KMS-11 (cell line): ENCODE measurements at regions not wholly inside any gene's neighbourhood (a gene's known extent, or its start where the extent isn't known, plus 50 kb on each side); places are given as distances from the start of the nearest gene placed in this dataset.

Source experiments
- H2AFZ ChIP-seq: fragments of 200-600 bp; sonication (generic); 2 replicates; pipeline ENCODE4 v1.6.1; 2016; ENCODE audit warnings: antibody characterized with exemption, mixed run types, low read depth
- H3K27ac ChIP-seq: fragments of 200-600 bp; sonication (generic); 2 replicates; pipeline ENCODE4 v1.6.1; 2016; ENCODE audit warnings: mild to moderate bottlenecking, mixed run types
- H3K27me3 ChIP-seq: fragments of 200-600 bp; sonication (generic); 2 replicates; pipeline ENCODE4 v1.6.1; 2017; ENCODE audit warnings: mild to moderate bottlenecking, low read depth, mixed run types, moderate library complexity; ENCODE audit not compliant: insufficient read depth
- H3K36me3 ChIP-seq: fragments of 200-600 bp; sonication (generic); 2 replicates; pipeline ENCODE4 v1.6.1; 2017; ENCODE audit warnings: mild to moderate bottlenecking, mixed run types; ENCODE audit not compliant: insufficient read depth
- H3K4me1 ChIP-seq: fragments of 200-600 bp; sonication (generic); 2 replicates; pipeline ENCODE4 v1.6.1; 2016; ENCODE audit warnings: mild to moderate bottlenecking, low read depth, mixed run types; ENCODE audit not compliant: poor library complexity, severe bottlenecking
- H3K4me2 ChIP-seq: fragments of 200-600 bp; sonication (generic); 2 replicates; pipeline ENCODE4 v1.7.0; 2016; ENCODE audit warnings: mild to moderate bottlenecking, mixed run types
- H3K4me3 ChIP-seq: fragments of 200-600 bp; sonication (generic); IDR thresholded peaks from 2 replicates; pipeline ENCODE4 v1.6.1; 2017; ENCODE audit warnings: low read depth, low read length, mixed read lengths; ENCODE audit not compliant: insufficient read depth
- H3K79me2 ChIP-seq: fragments of 200-600 bp; sonication (generic); 2 replicates; pipeline ENCODE4 v1.6.1; 2016; ENCODE audit warnings: low read depth, mixed run types; ENCODE audit not compliant: insufficient read depth
- H3K9ac ChIP-seq: fragments of 200-600 bp; sonication (generic); 2 replicates; pipeline ENCODE4 v1.6.1; 2016; ENCODE audit warnings: mild to moderate bottlenecking, mixed run types
- H4K20me1 ChIP-seq: fragments of 200-600 bp; sonication (generic); 2 replicates; pipeline ENCODE4 v1.6.1; 2016; ENCODE audit warnings: mild to moderate bottlenecking, mixed run types; ENCODE audit not compliant: insufficient read depth
- TF ChIP-seq, protein P1 (sequence below): fragments of 200-600 bp; sonication (generic); conservative IDR thresholded peaks from 2 replicates; pipeline ENCODE4 v1.6.1; 2017; ENCODE audit warnings: low read depth, mild to moderate bottlenecking, antibody characterized with exemption, low read length, moderate library complexity, mixed read lengths

DNA sequence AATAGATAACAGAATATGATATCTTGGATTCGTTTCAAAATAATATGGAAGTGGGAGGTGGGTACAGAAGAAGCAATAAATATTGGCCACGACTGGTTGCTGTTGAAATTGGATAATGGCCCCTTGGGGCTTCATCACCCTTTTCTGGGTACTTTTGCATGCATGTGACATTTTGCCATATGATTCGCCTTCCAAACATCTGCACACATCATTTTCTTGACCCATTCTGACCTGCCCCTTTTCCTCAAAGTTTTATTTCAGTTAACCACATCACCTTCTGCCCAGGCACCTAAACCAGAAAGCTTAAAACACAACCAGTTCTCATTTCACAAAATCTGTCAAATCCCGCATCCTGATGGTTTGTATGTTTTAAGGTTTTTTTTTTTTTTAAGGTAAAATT is 116.7 kb upstream of the AGAP1 start:
- no peak overlapping the region for H3K27ac ChIP-seq
- TF ChIP-seq, protein P1, sequence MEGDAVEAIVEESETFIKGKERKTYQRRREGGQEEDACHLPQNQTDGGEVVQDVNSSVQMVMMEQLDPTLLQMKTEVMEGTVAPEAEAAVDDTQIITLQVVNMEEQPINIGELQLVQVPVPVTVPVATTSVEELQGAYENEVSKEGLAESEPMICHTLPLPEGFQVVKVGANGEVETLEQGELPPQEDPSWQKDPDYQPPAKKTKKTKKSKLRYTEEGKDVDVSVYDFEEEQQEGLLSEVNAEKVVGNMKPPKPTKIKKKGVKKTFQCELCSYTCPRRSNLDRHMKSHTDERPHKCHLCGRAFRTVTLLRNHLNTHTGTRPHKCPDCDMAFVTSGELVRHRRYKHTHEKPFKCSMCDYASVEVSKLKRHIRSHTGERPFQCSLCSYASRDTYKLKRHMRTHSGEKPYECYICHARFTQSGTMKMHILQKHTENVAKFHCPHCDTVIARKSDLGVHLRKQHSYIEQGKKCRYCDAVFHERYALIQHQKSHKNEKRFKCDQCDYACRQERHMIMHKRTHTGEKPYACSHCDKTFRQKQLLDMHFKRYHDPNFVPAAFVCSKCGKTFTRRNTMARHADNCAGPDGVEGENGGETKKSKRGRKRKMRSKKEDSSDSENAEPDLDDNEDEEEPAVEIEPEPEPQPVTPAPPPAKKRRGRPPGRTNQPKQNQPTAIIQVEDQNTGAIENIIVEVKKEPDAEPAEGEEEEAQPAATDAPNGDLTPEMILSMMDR, result no peak
- no peak overlapping the region for H3K4me3 ChIP-seq
- no peak overlapping the region for H2AFZ ChIP-seq
- no peaks in the 10 kb centered on the region for H3K27me3 ChIP-seq
- H3K9ac ChIP-seq, result no peak overlapping the region
- no peak overlapping the region for H3K4me2 ChIP-seq
- no peaks in the 10 kb centered on the region for H3K36me3 ChIP-seq
- no peaks in the 10 kb centered on the region for H4K20me1 ChIP-seq
- no peaks in the 10 kb centered on the region for H3K4me1 ChIP-seq
- H3K79me2 ChIP-seq, result no peaks in the 10 kb centered on the region

DNA sequence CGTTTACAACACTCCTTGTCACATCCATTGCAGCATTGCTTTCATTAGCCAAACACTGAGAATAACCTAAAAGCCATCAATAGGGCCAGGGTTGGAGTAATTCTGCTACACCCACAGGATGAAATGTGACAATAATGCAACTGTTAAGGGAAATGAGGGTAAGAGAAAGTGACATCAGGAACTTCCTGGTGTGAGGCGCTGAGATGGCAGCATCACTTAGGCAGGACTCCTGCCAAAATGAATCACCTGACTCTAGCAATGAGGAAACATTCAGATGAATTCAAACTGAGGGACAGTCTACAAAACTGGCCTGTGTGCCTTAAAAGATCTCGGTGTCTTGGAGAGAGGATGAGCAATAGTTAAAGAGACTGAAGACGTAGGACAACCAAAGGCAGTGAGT is 115.6 kb upstream of the AGAP1 start:
- Histone ChIP-seq H3K27me3 (no peaks in the 10 kb centered on the region), H3K27ac (no peak overlapping the region), H2AFZ (no peak overlapping the region), H3K4me2 (no peak overlapping the region), H3K9ac (no peak overlapping the region), H3K79me2 (no peaks in the 10 kb centered on the region), H3K36me3 (no peaks in the 10 kb centered on the region), H4K20me1 (no peaks in the 10 kb centered on the region), H3K4me3 (no peak overlapping the region), H3K4me1 (no peaks in the 10 kb centered on the region)
- TF ChIP-seq, protein P1, result no peak

DNA sequence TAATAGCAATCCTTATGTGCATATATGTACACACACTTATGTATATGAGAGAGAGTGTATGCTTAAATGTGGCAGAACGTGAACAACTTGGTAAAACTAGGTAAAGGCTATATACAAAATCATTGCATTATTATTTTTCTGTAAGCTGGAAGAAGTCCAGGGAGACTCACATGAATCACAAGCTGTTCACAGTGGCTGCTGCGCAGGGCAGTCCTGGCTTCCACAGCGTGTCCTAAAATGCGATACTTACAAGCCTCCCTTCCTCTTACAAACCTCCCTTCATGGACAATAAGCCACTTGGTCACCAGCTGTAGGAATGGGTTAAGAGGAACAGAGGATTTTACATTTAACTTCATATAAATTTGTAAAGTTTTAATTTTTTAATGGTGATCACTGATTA is 114.9 kb upstream of the AGAP1 start:
- H3K4me2 ChIP-seq, result no peak overlapping the region
- no peak overlapping the region for H3K27ac ChIP-seq
- H4K20me1 ChIP-seq, result no peaks in the 10 kb centered on the region
- H2AFZ ChIP-seq, result no peak overlapping the region
- no peaks in the 10 kb centered on the region for H3K27me3 ChIP-seq
- no peaks in the 10 kb centered on the region for H3K36me3 ChIP-seq
- TF ChIP-seq, protein P1, result no peak
- H3K79me2 ChIP-seq, result no peaks in the 10 kb centered on the region
- no peak overlapping the region for H3K9ac ChIP-seq
- no peak overlapping the region for H3K4me3 ChIP-seq
- H3K4me1 ChIP-seq, result no peaks in the 10 kb centered on the region

DNA sequence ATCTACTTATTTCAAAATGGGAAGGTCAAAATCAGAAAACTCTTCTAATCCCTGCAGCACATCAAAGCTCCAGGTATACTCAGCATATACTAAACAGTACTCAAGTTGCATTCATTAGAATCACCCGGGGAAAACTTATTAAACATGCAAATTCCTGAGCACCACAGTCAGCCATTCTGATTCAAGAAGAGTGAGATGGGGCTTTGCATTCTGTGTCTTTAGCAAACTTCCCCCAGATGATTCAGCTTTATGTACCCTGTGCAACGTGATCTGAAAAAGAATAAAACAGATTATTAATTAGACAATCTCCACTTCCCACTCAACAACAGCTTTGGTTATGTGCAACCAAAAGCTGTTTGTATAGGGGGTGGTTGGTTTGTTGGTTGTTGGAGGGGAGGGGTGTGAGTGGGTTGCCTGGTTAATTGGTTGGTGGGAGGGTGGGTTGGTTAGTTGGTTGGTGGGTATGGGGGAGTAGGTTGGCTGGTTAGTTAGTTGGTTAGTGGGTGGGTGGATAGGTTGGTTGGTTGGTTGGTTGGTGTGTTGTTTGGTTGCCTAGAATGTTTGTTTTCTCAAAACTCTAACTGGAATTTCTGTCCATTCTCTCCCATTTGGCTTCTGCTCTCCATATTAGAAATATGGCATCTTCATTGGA is 112.5 kb upstream of the AGAP1 start:
- TF ChIP-seq, protein P1, result no peak
- H3K4me1 ChIP-seq, result no peaks in the 10 kb centered on the region

More for the DNA sequence above, 112.5 kb upstream of the AGAP1 start:
- Histone ChIP-seq H3K79me2 (no peaks in the 10 kb centered on the region), H4K20me1 (no peaks in the 10 kb centered on the region), H3K27ac (no peak overlapping the region), H3K36me3 (no peaks in the 10 kb centered on the region), H2AFZ (no peak overlapping the region), H3K4me3 (no peak overlapping the region), H3K27me3 (no peaks in the 10 kb centered on the region), H3K9ac (no peak overlapping the region), H3K4me2 (no peak overlapping the region)
